Panc1 (cell line): ENCODE measurements at regions not wholly inside any gene's neighbourhood (a gene's known extent, or its start where the extent isn't known, plus 50 kb on each side); places are given as distances from the start of the nearest gene placed in this dataset.

Source experiments
- ATAC-seq: fragments of 200-7000 bp; cut with Tn5 transposase; 2 replicates; pipeline ENCODE4 v1.9.1; 2020; ENCODE audit warnings: mild to moderate bottlenecking, moderate library complexity
- BruUV-seq: library from RNA; stranded (reverse); fragments of 400-500 nt; replicated peaks from 2 replicates; lab custom pipeline; 2021; lab: Mats Ljungman, UMichigan
- CTCF ChIA-PET: fragments of 300-600 bp; sonication (Branson Sonifier 250); formaldehyde crosslinking; loops from one replicate; lab custom pipeline; 2022; ENCODE audit warnings: antibody characterized with exemption; lab: Charles Lee
- POLR2A ChIA-PET: fragments of 300-600 bp; sonication (Branson Sonifier 250); formaldehyde crosslinking; loops from one replicate; lab custom pipeline; 2022; ENCODE audit warnings: antibody characterized with exemption; lab: Charles Lee
- DNase-seq: peaks from one replicate; pipeline ENCODE4 v3.0.0-alpha.2; 2010; ENCODE audit warnings: low read depth, low spot score
- H3K27ac ChIP-seq: 2 replicates; pipeline ENCODE4 v1.5.1; 2011; ENCODE audit warnings: mild to moderate bottlenecking, low read length, inconsistent platforms
- H3K27me3 ChIP-seq: fragments of 200-500 bp; sonication (Bioruptor generic); 2 replicates; pipeline ENCODE4 v1.6.0; 2014; ENCODE audit warnings: low read length, inconsistent platforms; ENCODE audit not compliant: control insufficient read depth, insufficient read depth
- H3K36me3 ChIP-seq: fragments of 200-500 bp; sonication (Bioruptor generic); 2 replicates; pipeline ENCODE4 v1.5.1; 2014; ENCODE audit warnings: inconsistent platforms, mild to moderate bottlenecking, low read length, moderate library complexity; ENCODE audit not compliant: control insufficient read depth, insufficient read depth
- H3K4me1 ChIP-seq: 2 replicates; pipeline ENCODE4 v1.5.1; 2011; ENCODE audit warnings: inconsistent platforms, mild to moderate bottlenecking, low read length, moderate library complexity; ENCODE audit not compliant: control insufficient read depth, insufficient read depth
- H3K4me3 ChIP-seq, 2 experiments: 2 replicates each; pipeline ENCODE4 v1.5.1; 2011 to 2012; ENCODE audit warnings: low read depth in 2 of 2, low read length in 2 of 2, mild to moderate bottlenecking in 2 of 2, inconsistent platforms in 1 of 2, moderate library complexity in 1 of 2
- H3K9me3 ChIP-seq: fragments of 200-500 bp; sonication (Bioruptor generic); 2 replicates; pipeline ENCODE4 v1.5.1; 2014; ENCODE audit warnings: low read depth, mild to moderate bottlenecking, inconsistent platforms, low read length, moderate library complexity; ENCODE audit not compliant: control insufficient read depth, insufficient read depth
- CTCF ChIP-seq: fragments of 450-650 bp; IDR thresholded peaks from 2 replicates; pipeline ENCODE4 v1.5.1; 2017; ENCODE audit warnings: mild to moderate bottlenecking
- POLR2AphosphoS5 ChIP-seq: IDR thresholded peaks from 2 replicates; pipeline ENCODE4 v1.6.1; 2012; ENCODE audit warnings: mild to moderate bottlenecking, low read depth, low read length, moderate library complexity
- REST ChIP-seq, 2 experiments: IDR thresholded peaks; 2 replicates each; pipeline ENCODE4 v1.6.1; 2011 to 2012; ENCODE audit warnings: low read depth in 2 of 2, control low read depth in 1 of 2, low read length in 1 of 2, mild to moderate bottlenecking in 1 of 2, moderate library complexity in 1 of 2; ENCODE audit not compliant: insufficient read depth in 1 of 2
- SIN3A ChIP-seq: IDR thresholded peaks from 2 replicates; pipeline ENCODE4 v1.6.1; 2012; ENCODE audit warnings: low read depth, mild to moderate bottlenecking, low read length, moderate library complexity, borderline replicate concordance; ENCODE audit not compliant: insufficient read depth
- TCF7L2 ChIP-seq: IDR thresholded peaks from 2 replicates; pipeline ENCODE4 v1.6.1; 2011; ENCODE audit warnings: mild to moderate bottlenecking, low read depth, low read length, inconsistent platforms
- in situ Hi-C: cut with HindIII; loops from 2 replicates; pipeline ENCODE4 v1.10.0; 2016; ENCODE audit warnings: low sequenced_read_pairs, low pct_unique_long_range_greater_than_20kb
- intact Hi-C: fragments of 100-400 bp; cut with micrococcal nuclease; formaldehyde crosslinking; loops from one replicate; pipeline ENCODE4 v1.10.0; 2022; ENCODE audit not compliant: unreplicated experiment

GRCh38 chr16:86777381-86777946 is 199.1 kb downstream of the FOXL1 start:
- intact Hi-C loops (no loop called here), in situ Hi-C loops (no loop called here)
- ChIA-PET CTCF (no interaction called here), POLR2A (no interaction called here)
- no peaks in the 10 kb centered on the region for H3K9me3 ChIP-seq
- H3K4me1 ChIP-seq: no peaks in the 10 kb centered on the region
- no peak for ATAC-seq
- no peak for DNase-seq
- no peak for TF ChIP-seq REST (IDR thresholded peaks at IDR 0.05; ENCODE audit: insufficient read depth in 1 of 2, low read depth in 2 of 2, low read length in 1 of 2)
- no peak for TF ChIP-seq SIN3A
- no peak for TF ChIP-seq CTCF
- TF ChIP-seq POLR2AphosphoS5: no peak
- no peak for TF ChIP-seq TCF7L2
- no peak overlapping the region for H3K27ac ChIP-seq
- H3K36me3 ChIP-seq: no peaks in the 10 kb centered on the region
- H3K27me3 ChIP-seq: no peaks in the 10 kb centered on the region
- BruUV-seq: no TSS peak
- no peak overlapping the region for H3K4me3 ChIP-seq

- CTCF ChIA-PET: no interaction called here
These were observed 199.9 kb downstream of the FOXL1 start for GRCh38 chr16:86778108-86778745.

More at GRCh38 chr16:86778108-86778745, 199.9 kb downstream of the FOXL1 start:
- no peaks in the 10 kb centered on the region for H3K36me3 ChIP-seq
- no peaks in the 10 kb centered on the region for H3K27me3 ChIP-seq
- TF ChIP-seq CTCF: no peak
- TF ChIP-seq POLR2AphosphoS5: no peak
- no peak for TF ChIP-seq REST (IDR thresholded peaks at IDR 0.05; ENCODE audit: insufficient read depth in 1 of 2, low read depth in 2 of 2, low read length in 1 of 2)
- TF ChIP-seq TCF7L2: no peak
- TF ChIP-seq SIN3A: no peak
- no peak overlapping the region for H3K4me3 ChIP-seq
- DNase-seq (no peak), ATAC-seq (no peak)
- in situ Hi-C loops (no loop called here), intact Hi-C loops (no loop called here)
- H3K9me3 ChIP-seq: no peaks in the 10 kb centered on the region
- POLR2A ChIA-PET: no interaction called here
- H3K27ac ChIP-seq: no peak overlapping the region
- H3K4me1 ChIP-seq: no peaks in the 10 kb centered on the region
- BruUV-seq: no TSS peak
